GM21360 (cell line): ENCODE measurements at regions not wholly inside any gene's neighbourhood (a gene's known extent, or its start where the extent isn't known, plus 50 kb on each side); places are given as distances from the start of the nearest gene placed in this dataset.
"Not testable (repeated sequence)": the region's sequence is repeated elsewhere in the genome, so short reads cannot be mapped to it uniquely, and the experiment has no call there.

Source experiments
- ATAC-seq: cut with Tn5 transposase; IDR thresholded peaks from one replicate; pipeline ENCODE4 v1.9.1; 2021; ENCODE audit warnings: mild to moderate bottlenecking, moderate library complexity; ENCODE audit not compliant: unreplicated experiment

GRCh38 chr6:154598399-154598798, 87.9 kb upstream of the CNKSR3 start:
- ATAC-seq = no peak

- no peak for ATAC-seq
Observed at GRCh38 chr6:154602296-154602695, 91.8 kb upstream of the CNKSR3 start.

- no peak for ATAC-seq
Observed at GRCh38 chr6:154602708-154603107, 92.2 kb upstream of the CNKSR3 start.

- no peak for ATAC-seq
Observed at GRCh38 chr6:154604119-154604518, 93.6 kb upstream of the CNKSR3 start.

GRCh38 chr6:154605178-154605881, 94.8 kb upstream of the CNKSR3 start:
- ATAC-seq = peak; percentile 39

GRCh38 chr6:154605882-154606370, 95.4 kb upstream of the CNKSR3 start:
- no peak for ATAC-seq

GRCh38 chr6:154606457-154606856, 96.0 kb upstream of the CNKSR3 start:
- ATAC-seq = peak; percentile 79

GRCh38 chr6:154606860-154607259, 96.4 kb upstream of the CNKSR3 start:
- no peak for ATAC-seq

GRCh38 chr6:154611241-154611640, 100.8 kb upstream of the CNKSR3 start:
- peak; percentile 52 for ATAC-seq

- no peak for ATAC-seq
Observed at GRCh38 chr6:154611847-154612246, 101.4 kb upstream of the CNKSR3 start.

GRCh38 chr6:154613137-154613676, 102.7 kb upstream of the CNKSR3 start:
- ATAC-seq = no peak

- ATAC-seq = no peak
Observed at GRCh38 chr6:154614101-154614500, 103.6 kb upstream of the CNKSR3 start.

GRCh38 chr6:154614641-154615040, 104.2 kb upstream of the CNKSR3 start:
- no peak for ATAC-seq

- ATAC-seq = no peak
Observed at GRCh38 chr6:154615483-154616025, 105.1 kb upstream of the CNKSR3 start.

GRCh38 chr6:154617175-154617574, 106.7 kb upstream of the CNKSR3 start:
- ATAC-seq = no peak

- no peak for ATAC-seq
Observed at GRCh38 chr6:154619146-154619545, 108.7 kb upstream of the CNKSR3 start.

GRCh38 chr6:154621686-154622085, 111.2 kb upstream of the CNKSR3 start:
- no peak for ATAC-seq

GRCh38 chr6:154622618-154623336, 110.4 kb upstream of the SCAF8 start:
- no peak for ATAC-seq

GRCh38 chr6:154623391-154623790, 109.8 kb upstream of the SCAF8 start:
- no peak for ATAC-seq

- ATAC-seq = no peak
Observed at GRCh38 chr6:154624038-154624599, 109.1 kb upstream of the SCAF8 start.

GRCh38 chr6:154624727-154625126, 108.5 kb upstream of the SCAF8 start:
- ATAC-seq = not testable (repeated sequence)
